DMS153 treated with DMSO at 0.1 percent for 48 hours (cell line): ENCODE measurements at regions not wholly inside any gene's neighbourhood (a gene's known extent, or its start where the extent isn't known, plus 50 kb on each side); places are given as distances from the start of the nearest gene placed in this dataset.
"Not testable (repeated sequence)": the region's sequence is repeated elsewhere in the genome, so short reads cannot be mapped to it uniquely, and the experiment has no call there.

Experiments used
- DNase-seq: peaks from one replicate; lab custom pipeline; 2025; ENCODE audit not compliant: unreplicated experiment; lab: John Stamatoyannopoulos, UW

DNA sequence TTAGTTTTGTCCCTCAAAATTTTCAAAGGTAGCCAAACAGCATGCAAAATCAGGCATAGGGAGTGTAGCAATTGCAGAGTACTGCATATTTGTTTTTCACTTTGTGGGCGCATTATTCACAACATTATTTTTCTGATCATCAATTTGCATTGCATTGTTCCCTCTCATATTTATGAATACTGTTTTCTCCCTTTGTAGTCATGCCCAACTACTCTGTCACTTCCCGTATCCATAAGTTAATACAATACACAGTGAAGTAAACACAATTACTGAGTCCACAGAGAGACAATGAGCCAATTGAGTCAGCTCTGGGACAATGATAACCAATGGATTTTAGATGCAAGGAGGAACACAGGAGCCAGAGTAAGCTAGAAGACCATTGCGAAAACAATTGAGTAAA is 944.0 kb upstream of the ADGRL4 start:
- no peak for DNase-seq

DNA sequence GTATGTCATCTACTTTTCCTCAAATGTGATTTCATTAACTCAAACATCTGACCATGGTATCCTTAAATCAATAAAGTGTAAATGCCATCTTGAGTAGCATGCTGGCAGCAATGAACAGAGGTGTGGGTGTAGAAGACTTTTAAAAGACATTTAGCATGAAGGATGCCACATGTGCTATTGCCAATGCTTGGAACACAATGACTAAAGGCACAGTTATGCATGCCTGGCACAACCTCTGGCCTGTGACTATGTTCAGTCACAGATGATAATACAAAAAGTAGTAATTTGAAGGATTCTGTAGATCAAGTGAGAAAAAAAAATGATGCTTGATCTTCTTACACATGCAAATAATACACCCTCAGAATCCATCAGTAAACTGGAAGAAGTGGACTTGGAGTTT is 938.9 kb upstream of the ADGRL4 start:
- DNase-seq: no peak

DNA sequence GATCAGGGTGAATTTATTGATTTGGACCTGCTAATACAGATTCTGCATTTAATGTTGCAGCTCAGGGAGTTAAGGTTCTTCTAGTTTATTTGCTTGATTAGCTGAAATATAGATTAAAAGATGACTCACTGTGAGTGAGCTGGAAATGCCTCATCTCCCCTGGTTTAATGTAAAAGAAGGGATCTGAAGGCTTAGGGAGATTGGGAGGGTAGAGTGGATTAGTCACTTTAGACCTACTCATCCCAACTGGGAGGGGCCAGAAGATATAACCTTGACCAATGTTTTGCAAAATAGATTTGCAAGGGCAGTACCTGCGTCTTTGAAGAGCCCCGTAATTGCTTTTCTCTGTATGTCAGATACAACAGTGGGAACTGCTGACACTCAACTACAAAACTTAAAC is 922.8 kb upstream of the ADGRL4 start:
- no peak for DNase-seq

DNA sequence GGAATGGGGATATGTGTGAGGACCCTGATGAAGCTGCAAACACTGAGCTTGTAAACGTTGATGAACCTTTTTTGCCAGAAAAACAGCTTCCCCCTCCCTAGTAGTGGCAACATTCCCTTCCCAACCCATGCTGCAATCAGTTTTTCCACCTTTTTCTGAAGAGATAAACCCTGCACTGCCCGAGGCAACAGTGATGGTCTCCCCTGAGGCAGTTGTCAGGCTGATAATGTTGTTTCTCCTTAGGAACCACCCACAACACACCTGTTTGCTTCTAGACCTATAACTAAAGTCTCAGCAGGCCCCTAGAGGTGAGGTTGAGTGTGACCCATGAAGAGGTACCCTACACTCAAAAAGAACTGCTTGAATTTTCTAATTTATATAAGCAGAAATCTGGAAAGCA is 922.4 kb upstream of the ADGRL4 start:
- no peak for DNase-seq

DNA sequence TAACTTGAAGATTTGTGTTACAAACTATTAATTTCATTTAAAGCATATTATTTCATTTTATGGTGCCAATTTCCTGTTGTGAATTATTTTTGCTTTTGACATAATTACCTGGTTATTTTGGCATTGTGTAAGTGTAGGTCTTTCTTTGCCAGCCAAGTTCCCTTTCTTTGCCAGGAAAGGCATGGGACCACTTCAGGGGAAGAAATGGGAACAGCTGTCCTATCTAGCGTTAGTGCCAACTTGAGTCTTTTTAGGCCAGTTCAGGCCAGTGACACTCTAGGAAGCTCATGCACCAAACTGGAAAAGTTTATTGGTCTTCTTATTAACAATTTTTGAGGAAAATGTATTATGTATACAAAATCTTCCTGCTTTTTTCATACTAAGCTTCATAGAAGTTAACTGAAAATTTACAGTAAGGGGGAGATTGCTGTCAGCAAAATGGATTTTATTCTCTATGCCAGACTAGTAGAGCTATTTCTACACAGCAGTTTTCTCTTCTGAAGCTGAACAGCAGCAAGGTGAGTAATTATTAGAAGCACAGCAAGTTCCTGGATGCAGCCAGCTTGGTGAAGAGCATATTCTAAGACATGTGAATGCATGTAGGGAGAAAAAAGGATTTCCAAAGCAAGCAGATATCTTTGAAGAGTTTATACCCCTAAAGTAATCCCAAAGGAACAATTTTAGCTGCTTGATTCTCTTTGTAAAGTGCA is 914.6 kb upstream of the ADGRL4 start:
- DNase-seq: no peak

DNA sequence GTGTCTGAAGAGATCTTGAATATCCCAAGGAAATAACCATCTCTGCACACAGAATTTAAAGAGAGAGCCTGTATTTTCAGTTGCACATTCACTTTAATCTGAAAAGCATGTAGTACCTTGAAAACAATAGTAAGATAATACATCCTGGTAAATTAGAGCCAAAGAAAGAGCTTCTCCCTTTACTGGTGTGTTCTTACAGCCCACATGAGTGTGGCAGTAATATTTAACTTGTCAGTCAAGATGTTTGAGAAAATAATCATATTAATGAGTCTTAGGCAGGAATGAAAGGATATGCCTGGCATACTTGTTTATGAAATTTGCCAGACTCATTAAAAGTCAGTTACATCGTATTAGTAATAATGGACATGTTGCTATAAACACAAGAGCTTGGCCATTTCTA is 908.4 kb upstream of the ADGRL4 start:
- no peak for DNase-seq

DNA sequence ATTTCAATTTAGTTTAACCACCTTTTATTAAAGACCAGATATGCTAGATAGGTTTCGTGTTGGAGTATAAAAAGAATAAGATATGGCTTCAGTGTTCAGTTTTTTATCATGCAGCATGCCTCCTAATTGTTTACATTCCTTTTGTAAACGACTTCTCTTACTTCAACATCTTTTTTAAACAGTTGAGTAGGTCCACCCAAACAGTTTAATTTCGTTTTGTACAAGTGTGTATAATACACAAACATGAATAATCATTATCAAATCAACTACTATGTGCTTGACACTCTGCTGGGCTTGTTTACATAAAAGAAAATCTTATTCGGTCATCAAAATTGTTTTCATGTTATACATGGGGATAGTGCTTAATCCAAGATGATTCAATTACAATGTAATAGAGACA is 906.3 kb upstream of the ADGRL4 start:
- no peak for DNase-seq

DNA sequence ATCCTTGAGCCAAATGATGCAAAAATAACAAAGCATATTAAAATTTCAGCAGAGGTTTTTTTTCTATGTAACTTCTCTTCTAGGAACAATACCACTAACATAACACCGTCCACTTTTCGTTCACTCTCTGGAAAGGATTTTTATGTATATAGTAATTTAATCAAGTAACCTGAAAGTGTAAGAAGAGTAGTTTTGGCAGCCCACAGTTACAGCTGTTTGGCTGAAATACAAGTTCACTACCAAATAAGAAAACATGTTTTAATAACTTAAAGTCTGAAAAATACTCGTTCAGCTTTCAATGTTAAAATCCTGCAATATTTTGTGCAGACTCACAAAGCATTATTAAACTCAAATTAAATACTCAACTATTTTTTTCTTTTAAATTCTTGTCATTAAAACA is 896.8 kb upstream of the ADGRL4 start:
- DNase-seq: no peak

DNA sequence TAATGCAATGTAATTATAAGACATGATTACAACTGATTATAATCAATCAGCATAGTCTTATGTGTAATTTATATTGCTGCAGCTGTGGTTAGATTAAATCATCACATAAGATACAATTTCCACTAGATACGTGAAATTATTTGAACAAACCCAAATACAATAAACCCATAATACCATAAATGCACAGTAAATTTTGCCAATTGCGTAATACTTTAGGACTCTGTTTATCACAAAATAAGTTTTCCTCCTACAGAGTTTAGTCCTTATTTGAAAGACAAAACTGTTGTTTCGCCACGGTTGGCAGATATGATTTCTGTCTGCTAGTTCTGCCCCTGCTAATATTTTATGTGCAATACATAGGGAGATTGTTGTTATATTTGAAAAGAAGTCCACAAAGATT is 895.9 kb upstream of the ADGRL4 start:
- no peak for DNase-seq

DNA sequence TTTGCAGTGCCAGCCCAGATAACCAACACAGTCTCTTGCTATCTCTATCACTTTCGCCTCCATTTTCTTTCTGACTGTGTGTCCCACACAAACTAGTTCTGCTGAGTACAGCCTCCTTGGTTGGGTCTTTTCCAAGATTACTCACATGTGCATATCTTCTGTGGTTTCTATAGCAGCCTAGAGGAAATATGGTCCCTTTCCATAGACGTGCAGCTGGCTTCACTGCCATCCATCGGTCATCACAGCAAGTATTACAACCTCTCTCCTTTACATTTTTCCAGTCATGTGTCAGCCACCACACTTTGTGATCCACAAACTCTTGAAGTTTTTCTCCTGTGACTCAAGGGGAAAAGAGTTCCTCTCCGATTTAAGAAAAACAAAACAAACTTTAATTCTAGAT is 893.4 kb upstream of the ADGRL4 start:
- no peak for DNase-seq

DNA sequence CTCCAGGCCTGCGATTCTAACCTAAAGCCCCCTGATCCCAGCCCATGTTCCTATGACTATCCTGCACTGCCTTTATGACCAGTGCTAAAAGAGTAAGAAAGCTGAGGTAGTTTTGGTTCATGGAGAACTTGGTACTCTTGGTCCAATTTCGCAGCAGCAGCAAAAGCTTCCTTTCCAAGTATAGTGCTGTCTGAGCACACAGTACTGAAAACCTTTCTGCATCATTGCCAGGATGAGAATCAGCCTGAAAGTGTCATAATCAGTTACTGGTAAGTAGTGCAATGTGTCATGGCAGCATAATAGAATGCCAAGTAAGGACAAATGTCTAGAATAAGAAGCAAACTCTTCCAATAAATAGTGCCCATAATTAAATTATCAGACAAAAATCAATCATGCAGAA is 889.6 kb upstream of the ADGRL4 start:
- no peak for DNase-seq

DNA sequence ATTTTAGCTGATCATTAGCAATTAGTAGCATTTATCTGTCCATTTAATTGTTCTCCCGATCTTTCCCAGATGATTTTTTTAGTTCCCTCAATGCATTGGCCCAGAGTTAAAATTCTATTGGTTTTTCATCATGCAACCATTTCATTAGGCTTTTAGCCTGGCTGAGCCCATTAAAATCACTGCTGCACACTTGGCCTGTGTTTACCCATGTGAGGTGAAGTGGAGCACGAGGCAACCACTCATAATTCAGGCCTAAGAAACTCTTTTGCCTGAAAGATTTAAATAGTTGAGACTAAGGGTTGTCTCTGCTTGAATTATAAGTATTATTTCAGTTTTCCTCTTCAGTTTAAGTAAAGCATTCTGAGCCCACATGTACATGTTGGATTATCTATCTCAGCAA is 889.0 kb upstream of the ADGRL4 start:
- no peak for DNase-seq

DNA sequence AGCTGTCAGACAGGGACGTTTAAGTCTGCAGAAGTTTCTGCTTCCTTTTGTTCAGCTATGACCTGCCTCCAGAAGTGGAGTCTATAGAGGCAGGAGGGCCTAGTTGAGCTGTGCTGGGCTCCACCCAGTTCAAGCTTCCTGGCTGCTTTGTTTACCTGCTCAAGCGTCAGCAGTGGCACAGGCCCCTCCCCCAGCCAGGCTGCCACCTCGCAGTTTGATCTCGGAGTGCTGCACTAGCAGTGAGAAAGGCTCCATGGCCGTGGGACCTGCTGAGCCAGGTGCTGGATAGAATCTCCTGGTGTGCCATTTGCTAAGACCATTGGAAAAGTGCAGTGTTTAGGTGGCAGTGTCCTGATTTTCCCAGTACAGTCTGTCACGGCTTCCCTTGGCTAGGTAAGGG is 887.6 kb upstream of the ADGRL4 start:
- not testable (repeated sequence) for DNase-seq

DNA sequence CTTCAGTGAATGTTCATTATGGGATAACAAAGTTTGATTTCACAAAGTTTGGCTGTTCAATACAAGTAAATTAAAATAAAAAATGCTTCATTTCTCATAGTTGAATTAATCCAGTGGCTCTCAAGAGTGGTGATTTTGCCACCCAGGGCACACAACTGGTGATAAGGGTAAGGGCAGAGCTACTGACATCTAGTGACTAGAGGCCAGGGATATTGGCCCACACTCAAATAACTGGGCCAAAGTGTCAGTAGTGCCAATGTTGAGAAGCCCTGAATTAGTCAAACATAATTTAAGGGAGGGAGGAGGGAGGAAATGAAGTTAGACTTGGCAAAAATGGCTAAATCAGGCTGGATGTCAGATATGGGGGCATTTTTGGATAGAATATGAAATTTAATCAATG is 880.5 kb upstream of the ADGRL4 start:
- no peak for DNase-seq

DNA sequence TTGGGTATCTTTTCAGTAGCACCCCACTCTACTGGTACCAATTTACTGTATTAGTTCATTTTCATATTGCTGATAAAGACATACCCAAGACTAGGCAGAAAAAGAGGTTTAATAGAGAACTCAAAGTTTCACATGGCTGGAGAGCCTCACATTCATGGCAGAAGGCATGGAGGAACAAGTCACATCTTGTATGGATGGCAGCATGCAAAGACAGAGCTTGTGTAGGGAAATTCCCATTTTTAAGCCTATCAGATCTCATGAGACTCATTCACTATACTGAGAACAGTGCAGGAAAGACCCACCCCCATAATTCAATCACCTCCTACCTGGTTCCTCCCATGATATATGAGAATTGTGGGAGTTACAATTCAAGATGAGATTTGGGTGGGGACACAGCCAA is 878.6 kb upstream of the ADGRL4 start:
- no peak for DNase-seq

DNA sequence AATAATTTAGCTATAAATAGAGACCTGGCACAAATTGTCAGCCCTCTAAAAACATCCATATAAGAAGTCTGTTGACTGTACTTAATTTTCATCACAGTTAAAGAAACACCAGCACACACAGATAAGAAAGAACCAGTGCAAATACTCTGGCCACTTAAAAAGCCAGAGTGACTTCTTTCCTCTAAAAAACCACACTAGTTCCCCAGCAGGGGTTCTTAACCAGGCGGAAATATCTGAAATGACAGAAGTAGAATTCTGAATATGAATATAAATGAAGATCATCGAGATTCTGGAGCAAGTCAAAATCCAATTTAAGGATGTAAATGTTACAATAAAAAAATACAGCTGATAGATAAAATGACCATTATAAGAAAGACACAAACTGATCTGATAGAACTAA is 870.6 kb upstream of the ADGRL4 start:
- no peak for DNase-seq

DNA sequence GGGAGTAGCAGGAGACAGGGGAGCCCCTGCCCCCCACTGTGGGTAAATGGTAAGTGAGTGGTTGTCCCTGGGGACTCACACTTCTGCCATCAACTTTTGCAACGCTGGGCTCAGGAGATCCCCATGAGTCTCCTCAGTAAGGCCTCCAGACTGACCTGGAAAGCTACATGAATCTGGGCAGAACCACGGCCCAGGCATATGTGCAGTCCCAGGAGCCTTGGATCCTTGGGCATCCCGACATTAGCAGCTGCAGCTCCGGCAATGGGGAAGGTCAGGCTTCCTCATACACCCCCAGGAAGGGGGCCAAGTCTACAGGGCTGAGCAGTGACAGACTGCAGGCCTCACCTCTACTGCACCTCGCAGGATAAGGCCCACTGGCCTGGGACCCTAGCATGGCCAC is 868.7 kb upstream of the ADGRL4 start:
- no peak for DNase-seq

DNA sequence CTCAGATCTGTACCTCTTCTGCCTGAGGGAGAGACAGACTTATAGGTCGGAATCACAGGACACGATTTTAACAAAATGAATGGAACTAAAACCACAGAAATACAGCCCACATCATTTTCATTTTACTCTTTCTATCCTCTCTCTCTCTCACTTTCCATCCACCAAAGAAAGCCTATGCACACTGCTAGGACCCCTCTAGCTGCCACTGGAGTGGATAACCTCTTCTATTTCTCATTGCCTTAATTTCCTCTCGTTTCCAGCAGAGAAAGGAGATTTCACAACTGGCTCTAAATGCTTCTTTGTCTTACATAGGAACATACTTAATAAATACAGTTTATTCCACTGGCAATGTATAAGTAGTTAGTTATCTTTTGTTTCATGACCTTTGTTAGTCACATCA is 867.8 kb upstream of the ADGRL4 start:
- no peak for DNase-seq

DNA sequence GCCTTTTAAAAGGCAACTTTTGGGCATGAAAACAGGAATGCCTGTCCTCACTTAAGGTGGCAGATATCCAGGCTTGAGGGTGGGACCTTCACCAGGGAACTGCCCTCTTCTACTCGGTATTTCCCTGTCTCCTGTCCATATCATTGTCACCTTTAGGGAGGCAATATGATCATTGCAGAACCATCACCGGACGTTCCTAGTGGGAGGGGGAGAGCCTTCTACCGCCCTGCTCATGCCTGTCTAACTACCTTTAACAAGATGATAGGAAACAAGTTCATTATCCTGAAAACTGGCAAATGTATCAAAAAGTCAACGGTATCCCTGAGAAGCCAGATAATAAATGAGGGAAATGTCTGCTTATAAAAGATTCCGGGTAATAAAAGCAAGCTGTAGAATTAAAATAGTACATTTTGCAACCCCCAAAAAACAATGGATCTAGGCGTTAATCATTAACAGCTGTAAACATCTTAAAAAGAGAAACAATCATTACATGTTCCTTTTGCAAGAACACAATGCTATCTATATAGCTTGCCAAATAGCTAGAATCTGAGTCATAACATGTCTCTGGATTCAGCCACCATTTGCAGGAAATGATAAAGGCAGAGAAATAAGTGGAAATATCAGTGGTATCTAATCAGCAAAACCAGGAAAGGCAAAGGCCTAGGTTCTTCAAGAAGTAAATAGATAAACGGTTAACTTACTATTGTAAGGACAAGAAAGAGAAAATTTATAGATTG is 852.9 kb upstream of the ADGRL4 start:
- DNase-seq: no peak

DNA sequence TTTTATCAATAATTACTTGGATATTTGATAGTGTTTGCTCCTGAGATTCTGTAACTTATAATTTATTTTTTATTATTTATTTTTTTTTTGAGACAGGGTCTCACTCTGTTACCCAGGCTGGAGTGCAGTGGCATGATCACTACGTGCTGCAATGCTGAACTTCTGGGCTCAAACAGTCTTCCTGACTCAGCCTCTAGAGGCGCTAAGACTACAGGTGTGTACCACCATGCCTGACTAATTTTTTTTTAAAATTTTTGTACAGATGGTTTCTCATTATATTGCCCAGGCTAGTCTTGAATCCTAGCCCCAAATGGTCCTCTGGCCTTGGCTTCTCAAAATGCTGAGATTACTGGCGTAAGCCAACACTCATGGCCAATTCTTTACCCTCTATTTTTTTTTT is 845.5 kb upstream of the ADGRL4 start:
- no peak for DNase-seq

DNA sequence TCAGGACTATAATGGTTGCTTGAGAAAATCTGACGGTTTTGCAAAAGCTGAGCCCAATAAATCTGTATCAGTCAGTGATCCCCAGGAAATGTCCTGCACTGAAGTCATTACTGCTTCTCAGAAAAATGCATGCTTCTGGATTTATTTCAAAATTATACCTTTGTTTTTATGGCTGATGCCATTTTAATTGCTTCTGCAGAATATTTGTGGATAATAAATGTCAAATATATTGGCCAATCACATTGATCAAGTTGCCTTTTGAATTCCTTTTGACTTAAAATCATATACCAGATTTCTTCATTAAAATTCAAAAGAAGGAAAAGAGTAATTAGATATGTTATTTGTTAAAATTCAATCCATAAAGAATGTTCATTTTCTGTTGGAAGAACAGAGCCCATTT is 842.9 kb upstream of the ADGRL4 start:
- no peak for DNase-seq

DNA sequence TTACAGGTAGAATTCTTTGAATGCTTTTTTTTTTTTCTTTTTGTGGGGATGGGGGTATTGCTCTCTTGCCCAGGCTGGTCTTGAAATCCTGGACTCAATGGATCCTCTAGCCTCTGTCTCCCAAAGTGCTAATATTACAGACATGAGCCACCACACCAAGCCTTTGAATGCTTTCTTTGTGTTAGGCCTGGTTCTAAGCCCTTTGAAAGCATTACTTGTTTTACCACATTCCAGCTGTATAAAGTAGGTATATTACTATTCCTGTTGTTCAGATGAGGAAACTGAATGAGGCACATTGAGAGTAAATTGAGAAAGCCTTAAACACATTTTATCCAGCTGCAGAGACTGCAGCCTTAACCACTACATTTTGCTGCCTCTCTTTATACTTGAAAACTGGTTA is 841.8 kb upstream of the ADGRL4 start:
- no peak for DNase-seq

DNA sequence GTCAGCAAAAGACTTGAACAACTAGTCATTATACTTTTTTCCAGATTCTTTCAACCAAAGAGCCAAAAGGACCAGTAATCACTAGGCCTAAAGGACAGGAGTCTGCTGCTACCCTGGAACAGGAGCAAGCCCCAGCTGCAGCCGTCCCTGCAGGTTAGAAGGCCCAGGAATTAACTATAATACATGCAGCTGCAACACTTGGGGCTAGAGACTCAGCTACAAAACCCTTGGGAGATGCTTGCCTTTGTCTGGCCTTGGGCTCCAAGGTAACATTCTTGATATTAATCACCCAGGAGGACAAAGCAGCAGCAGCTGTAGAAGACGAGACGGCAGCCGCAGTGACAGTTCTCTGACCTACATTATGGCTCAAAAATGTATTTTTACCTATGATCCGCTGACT is 841.2 kb upstream of the ADGRL4 start:
- DNase-seq: no peak
